ENCODE measurements at regions not wholly inside any gene's neighbourhood (a gene's known extent, or its start where the extent isn't known, plus 50 kb on each side); places are given as distances from the start of the nearest gene placed in this dataset.

DNA sequence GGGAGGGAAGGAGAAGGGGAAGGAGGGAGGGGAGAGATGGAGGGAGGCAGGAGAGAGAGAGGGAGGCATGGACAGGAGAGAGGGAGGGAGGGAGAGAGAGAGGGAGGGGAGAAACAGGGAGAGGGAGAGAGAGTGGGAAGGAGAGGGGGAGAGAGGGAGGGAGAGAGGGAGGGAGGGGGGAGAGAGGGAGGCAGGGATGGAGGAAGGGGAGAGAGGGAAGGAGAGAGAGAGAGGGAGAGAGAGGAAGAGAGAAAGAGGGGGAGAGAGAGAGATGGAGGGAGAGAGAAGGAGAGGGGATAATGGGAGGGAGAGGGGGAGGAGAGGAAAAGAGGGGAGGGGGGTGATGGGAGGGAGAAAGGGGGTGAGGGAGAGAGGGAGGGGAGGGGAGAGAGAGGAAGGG, 86.8 kb upstream of the VSTM2B start:
- DNase-seq, result no peak

- DNase-seq, result no peak
Measured at GRCh38 chr19:29439688-29440550, 85.9 kb upstream of the VSTM2B start.

DNA sequence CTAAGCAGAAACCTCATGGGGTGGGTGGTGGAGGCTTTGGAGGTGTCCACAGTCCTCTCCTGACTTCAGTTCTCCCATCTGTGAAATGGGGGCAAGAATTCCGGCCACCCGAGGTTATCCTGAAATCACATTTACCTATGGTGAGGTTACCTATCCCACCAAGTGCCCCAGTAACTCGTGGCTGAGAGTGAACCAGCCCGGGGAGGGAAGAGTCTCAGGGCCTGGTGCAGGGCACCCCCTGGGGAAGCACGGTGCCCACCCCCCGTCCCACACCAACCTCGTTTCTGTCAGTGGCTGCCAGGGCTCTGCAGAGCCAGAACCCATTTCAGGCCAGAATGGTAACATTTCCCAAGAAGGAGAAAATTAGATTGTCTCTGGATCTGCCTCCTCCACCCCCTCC, 83.7 kb upstream of the VSTM2B start:
- DNase-seq, result no peak

DNA sequence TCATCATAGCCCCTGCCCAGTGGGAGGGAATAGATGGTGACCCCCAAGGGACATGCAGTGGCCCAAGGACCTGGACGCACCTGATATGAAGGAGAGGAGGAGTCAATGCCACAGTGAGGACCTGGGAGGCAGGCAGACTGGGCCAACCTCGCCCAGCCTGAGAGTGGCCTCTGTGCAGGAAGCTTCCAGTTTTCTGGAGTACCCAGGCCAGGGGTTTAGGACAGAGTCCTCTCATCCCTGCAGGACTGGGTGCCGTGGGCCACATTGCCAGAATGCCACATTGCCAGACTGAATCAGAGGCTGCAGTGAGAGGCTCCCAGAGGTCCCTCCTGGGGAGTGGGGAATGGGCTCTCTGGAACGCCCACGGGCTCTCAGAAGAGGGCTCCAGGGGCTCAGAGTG, 82.9 kb upstream of the VSTM2B start:
- no peak for DNase-seq

- no peak for DNase-seq
Measured at GRCh38 chr19:29445246-29445645, 80.5 kb upstream of the VSTM2B start.

GRCh38 chr19:29446361-29446760, 79.4 kb upstream of the VSTM2B start:
- DNase-seq, result no peak

- DNase-seq, result no peak
Measured at GRCh38 chr19:29448046-29448445, 77.7 kb upstream of the VSTM2B start.

DNA sequence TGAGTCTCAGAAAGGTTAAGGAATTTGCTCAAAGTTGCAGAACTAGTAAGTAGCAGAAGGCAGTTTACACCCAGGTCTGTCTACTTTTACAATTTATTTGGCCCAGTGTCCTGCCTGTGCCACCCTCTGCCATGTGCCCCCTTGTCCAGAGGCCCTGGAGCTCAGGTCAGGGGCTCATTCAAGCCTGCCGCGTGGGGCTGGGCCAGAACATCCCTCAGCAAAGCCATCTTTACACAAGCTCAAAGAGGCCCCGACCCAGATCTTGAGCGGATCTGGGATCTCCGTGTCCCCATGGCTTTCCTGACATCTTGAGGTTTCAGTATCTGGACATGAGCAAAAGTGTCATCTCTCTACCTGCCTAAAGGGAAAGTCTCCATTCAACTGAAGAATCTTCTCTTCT, 76.4 kb upstream of the VSTM2B start:
- DNase-seq, result no peak

- DNase-seq, result no peak
Measured at GRCh38 chr19:29450306-29450705, 75.5 kb upstream of the VSTM2B start.

DNA sequence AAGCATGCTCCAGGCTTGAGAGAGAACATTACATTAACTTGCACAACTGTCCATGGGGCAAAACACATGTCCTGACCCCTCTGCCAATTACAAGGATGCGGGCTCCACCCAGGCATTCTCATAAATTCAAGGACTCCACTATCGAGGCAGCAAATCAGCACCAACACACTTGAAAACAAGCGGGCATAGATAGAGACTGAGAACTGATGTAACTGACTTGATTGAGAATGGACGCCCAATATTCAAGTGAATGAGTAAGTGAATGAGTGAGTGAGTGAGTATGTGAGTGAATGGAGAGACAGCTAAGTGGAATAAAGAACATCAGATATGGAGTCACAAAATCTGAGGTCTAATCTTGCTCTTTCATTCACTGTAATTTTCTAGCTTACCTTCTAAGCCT, 75.0 kb upstream of the VSTM2B start:
- no peak for DNase-seq

DNA sequence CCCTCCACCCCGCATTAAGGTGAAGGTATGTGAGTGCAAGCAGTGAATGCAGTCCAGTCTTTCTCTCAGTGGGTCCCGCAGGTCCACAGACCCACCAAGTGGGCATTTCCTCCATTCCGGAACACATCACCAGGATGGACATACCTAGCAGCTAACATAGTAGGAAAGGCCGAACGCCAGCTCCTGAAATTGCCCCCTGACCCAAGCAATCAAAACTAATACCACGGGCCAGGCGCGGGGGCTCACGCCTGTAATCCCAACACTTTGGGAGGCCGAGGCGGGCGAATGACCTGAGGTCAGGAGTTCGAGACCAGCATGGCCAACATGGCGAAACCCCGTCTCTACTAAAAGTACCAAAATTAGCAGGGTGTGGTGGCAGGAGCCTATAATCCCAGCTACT, 71.7 kb upstream of the VSTM2B start:
- no peak for DNase-seq

GRCh38 chr19:29457413-29457812, 68.4 kb upstream of the VSTM2B start:
- no peak for DNase-seq

DNA sequence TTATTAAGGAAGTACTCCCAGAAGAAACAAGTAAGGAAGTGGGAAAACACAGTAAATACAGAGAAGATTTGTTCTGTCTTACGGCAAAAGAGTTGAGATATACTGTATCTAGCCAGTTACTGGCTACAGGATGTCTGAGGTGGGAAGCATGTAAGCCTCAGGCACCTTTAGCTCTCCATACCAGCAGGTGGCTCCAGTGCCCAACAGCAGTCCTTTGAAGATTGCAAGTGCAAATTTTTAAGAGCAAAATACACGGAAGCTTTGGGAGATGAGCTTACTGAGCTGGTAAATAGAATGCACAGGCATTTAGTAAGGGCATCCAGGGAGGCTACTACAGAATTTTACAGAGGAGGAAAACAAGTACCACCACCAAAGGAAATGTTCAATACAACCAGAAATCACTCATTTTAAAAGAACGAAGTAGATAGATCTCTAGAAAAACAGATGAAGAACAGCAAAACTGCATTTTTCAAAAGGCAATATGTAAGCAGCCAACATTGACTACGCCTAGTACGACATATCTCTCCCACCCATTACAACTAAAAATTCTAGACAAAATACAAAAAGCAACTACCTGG, 57.9 kb upstream of the VSTM2B start:
- DNase-seq, result no peak

GRCh38 chr19:29475469-29475868, 50.3 kb upstream of the VSTM2B start:
- no peak for DNase-seq
